ENCODE measurements at regions not wholly inside any gene's neighbourhood (a gene's known extent, or its start where the extent isn't known, plus 50 kb on each side); places are given as distances from the start of the nearest gene placed in this dataset.

GRCh38 chrX:9184211-9184610 is 150.3 kb upstream of the FAM9B start:
- no peak for DNase-seq
- Histone ChIP-seq H3K4me1 (no peaks in the 10 kb centered on the region), H3K36me3 (no peaks in the 10 kb centered on the region), H3K27ac (no peak overlapping the region), H3K4me3 (no peak overlapping the region), H3K9me3 (no peaks in the 10 kb centered on the region), H3K27me3 (no peaks in the 10 kb centered on the region)
- TF ChIP-seq POLR2A (IDR thresholded peaks at IDR 0.05): no peak
- TF ChIP-seq CTCF (IDR thresholded peaks at IDR 0.05): no peak

GRCh38 chrX:9188117-9188516 is 154.2 kb upstream of the FAM9B start:
- Histone ChIP-seq H3K4me1 (no peaks in the 10 kb centered on the region), H3K27me3 (no peaks in the 10 kb centered on the region), H3K4me3 (no peak overlapping the region), H3K9me3 (no peaks in the 10 kb centered on the region), H3K27ac (no peak overlapping the region), H3K36me3 (no peaks in the 10 kb centered on the region)
- TF ChIP-seq POLR2A (IDR thresholded peaks at IDR 0.05) (no peak), CTCF (IDR thresholded peaks at IDR 0.05) (no peak)
- no peak for DNase-seq

- no peak for DNase-seq
- Histone ChIP-seq H3K4me1 (no peaks in the 10 kb centered on the region), H3K27me3 (no peaks in the 10 kb centered on the region), H3K4me3 (no peak overlapping the region), H3K36me3 (no peaks in the 10 kb centered on the region), H3K9me3 (no peaks in the 10 kb centered on the region), H3K27ac (no peak overlapping the region)
- TF ChIP-seq CTCF (IDR thresholded peaks at IDR 0.05) (no peak), POLR2A (IDR thresholded peaks at IDR 0.05) (no peak)
Measured at GRCh38 chrX:9189286-9189685, 155.4 kb upstream of the FAM9B start.

GRCh38 chrX:9191392-9191791 is 157.5 kb upstream of the FAM9B start:
- Histone ChIP-seq H3K9me3 (no peaks in the 10 kb centered on the region), H3K4me3 (no peak overlapping the region), H3K4me1 (no peaks in the 10 kb centered on the region), H3K27ac (no peak overlapping the region), H3K36me3 (no peaks in the 10 kb centered on the region), H3K27me3 (no peaks in the 10 kb centered on the region)
- no peak for DNase-seq
- TF ChIP-seq CTCF (IDR thresholded peaks at IDR 0.05) (no peak), POLR2A (IDR thresholded peaks at IDR 0.05) (no peak)

GRCh38 chrX:9195199-9195880 is 161.4 kb upstream of the FAM9B start:
- no peaks in the 10 kb centered on the region for H3K36me3 ChIP-seq
- TF ChIP-seq POLR2A (IDR thresholded peaks at IDR 0.05) (no peak), CTCF (IDR thresholded peaks at IDR 0.05) (no peak)
- H3K27me3 ChIP-seq: no peaks in the 10 kb centered on the region
- no peak for DNase-seq
- no peaks in the 10 kb centered on the region for H3K4me1 ChIP-seq
- H3K4me3 ChIP-seq: no peak overlapping the region
- no peak overlapping the region for H3K27ac ChIP-seq
- H3K9me3 ChIP-seq: no peaks in the 10 kb centered on the region
